Activated naive CD4-positive, alpha-beta T cell treated with anti-CD3 and anti-CD28 coated beads, Interleukin-2, amount 50 U/mL, for 24 hours (primary cell): ENCODE measurements at regions not wholly inside any gene's neighbourhood (a gene's known extent, or its start where the extent isn't known, plus 50 kb on each side); places are given as distances from the start of the nearest gene placed in this dataset.

ENCODE experiments used
- H3K27ac Mint-ChIP-seq: one replicate; pipeline ENCODE4 v1.8.0; 2021; ENCODE audit warnings: mild to moderate bottlenecking, mixed read lengths
- H3K27me3 Mint-ChIP-seq: one replicate; pipeline ENCODE4 v1.8.0; 2021; ENCODE audit warnings: mixed read lengths
- H3K36me3 Mint-ChIP-seq: one replicate; pipeline ENCODE4 v1.8.0; 2021; ENCODE audit warnings: mixed read lengths
- H3K4me1 Mint-ChIP-seq: one replicate; pipeline ENCODE4 v1.8.0; 2021; ENCODE audit warnings: mixed read lengths
- H3K4me3 Mint-ChIP-seq: one replicate; pipeline ENCODE4 v1.8.0; 2021; ENCODE audit warnings: mild to moderate bottlenecking, mixed read lengths
- H3K9me3 Mint-ChIP-seq: one replicate; pipeline ENCODE4 v1.8.0; 2021; ENCODE audit warnings: mixed read lengths

- Mint-ChIP-seq H3K27me3 (peaks cover 2% of the 10 kb centered on the region), H3K36me3 (no peaks in the 10 kb centered on the region), H3K4me1 (no peaks in the 10 kb centered on the region), H3K9me3 (no peaks in the 10 kb centered on the region), H3K27ac (no peak overlapping the region), H3K4me3 (no peak overlapping the region)
These were observed 380.3 kb upstream of the TBX3 start for GRCh38 chr12:115064296-115064695.

DNA sequence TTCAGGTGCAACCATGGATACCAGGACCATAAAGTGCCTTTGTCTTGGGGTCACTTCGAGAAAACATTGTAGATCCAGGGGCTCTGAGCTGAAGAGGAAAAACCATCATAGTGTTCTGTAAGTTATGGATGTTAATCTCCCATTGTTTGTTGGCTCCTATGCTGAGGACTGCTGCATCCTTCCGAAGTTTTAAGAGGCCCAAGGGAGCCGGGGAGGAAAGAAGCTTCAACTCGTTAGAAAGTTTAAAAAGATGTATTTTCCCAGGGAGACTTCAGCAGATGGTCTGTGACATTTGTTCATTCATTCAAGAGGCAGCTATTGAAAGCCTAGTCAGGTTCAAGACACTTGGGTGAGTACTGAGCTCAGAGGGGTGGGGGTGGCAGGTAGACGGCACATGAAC is 378.8 kb upstream of the TBX3 start:
- H3K9me3 Mint-ChIP-seq: no peaks in the 10 kb centered on the region
- H3K4me3 Mint-ChIP-seq: no peak overlapping the region
- H3K27me3 Mint-ChIP-seq: peaks cover 2% of the 10 kb centered on the region
- H3K36me3 Mint-ChIP-seq: no peaks in the 10 kb centered on the region
- H3K4me1 Mint-ChIP-seq: no peaks in the 10 kb centered on the region
- no peak overlapping the region for H3K27ac Mint-ChIP-seq

DNA sequence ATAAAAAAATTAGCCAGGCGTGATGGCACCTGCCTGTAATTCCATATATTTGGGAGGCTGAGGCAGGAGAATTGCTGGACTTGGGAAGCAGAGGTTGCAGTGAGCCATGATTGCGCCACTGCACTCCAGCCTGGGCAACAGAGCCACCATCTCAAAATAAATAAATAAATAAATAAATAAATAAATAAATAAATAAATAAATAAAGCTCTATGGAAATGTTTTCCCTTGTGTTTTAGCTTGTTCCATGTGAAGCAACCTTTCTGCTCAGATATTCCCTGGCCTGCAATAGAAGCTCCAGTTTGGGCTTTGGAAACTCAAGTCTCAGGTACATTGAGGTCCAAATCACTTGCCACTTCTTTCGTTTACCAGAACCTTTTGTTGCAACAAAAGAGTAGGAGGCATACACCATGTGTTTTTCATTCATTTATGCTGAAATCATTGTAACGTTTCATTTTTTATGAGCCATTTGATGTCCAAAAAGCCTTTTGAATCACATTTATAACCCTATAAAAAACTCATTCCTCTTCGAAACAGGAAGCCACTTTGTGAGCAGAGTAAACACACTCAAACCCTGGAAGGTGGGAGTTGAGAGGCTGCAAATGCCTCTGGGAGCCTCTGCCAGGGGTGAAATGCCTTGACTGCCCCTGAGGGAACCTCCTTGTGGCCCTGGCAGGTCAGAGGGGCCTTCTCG is 376.6 kb upstream of the TBX3 start:
- H3K4me3 Mint-ChIP-seq: no peak overlapping the region
- H3K9me3 Mint-ChIP-seq: no peaks in the 10 kb centered on the region
- H3K36me3 Mint-ChIP-seq: no peaks in the 10 kb centered on the region
- no peaks in the 10 kb centered on the region for H3K4me1 Mint-ChIP-seq
- no peaks in the 10 kb centered on the region for H3K27me3 Mint-ChIP-seq
- H3K27ac Mint-ChIP-seq: no peak overlapping the region

GRCh38 chr12:115057445-115057844 is 373.5 kb upstream of the TBX3 start:
- no peak overlapping the region for H3K4me3 Mint-ChIP-seq
- no peaks in the 10 kb centered on the region for H3K36me3 Mint-ChIP-seq
- H3K4me1 Mint-ChIP-seq: no peaks in the 10 kb centered on the region
- H3K27me3 Mint-ChIP-seq: no peaks in the 10 kb centered on the region
- no peak overlapping the region for H3K27ac Mint-ChIP-seq
- no peaks in the 10 kb centered on the region for H3K9me3 Mint-ChIP-seq

DNA sequence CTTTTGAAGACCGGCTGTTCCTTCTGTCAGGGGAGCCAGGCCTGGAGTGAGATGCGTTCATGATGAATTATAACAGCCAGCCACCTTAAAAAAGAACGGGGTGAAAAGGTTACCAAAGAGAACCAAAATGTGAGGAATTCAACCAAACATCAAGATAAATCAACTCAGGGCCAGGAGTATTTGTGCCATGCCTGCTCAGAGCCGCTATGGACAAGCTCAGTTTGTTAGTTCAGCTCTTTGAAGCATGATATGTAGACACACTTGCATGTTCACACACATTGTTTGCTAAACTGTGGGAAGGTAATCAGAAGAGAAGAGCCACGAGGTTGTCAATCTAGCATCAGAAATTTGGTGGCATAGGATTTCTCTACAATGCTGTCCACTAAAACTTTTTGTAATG is 367.4 kb upstream of the TBX3 start:
- H3K4me3 Mint-ChIP-seq: no peak overlapping the region
- no peaks in the 10 kb centered on the region for H3K27me3 Mint-ChIP-seq
- no peaks in the 10 kb centered on the region for H3K4me1 Mint-ChIP-seq
- H3K27ac Mint-ChIP-seq: no peak overlapping the region
- peaks cover 8% of the 10 kb centered on the region for H3K9me3 Mint-ChIP-seq
- H3K36me3 Mint-ChIP-seq: no peaks in the 10 kb centered on the region

GRCh38 chr12:115049614-115050013 is 365.6 kb upstream of the TBX3 start:
- no peak overlapping the region for H3K27ac Mint-ChIP-seq
- no peak overlapping the region for H3K4me3 Mint-ChIP-seq
- peaks cover 2% of the 10 kb centered on the region for H3K27me3 Mint-ChIP-seq
- no peaks in the 10 kb centered on the region for H3K4me1 Mint-ChIP-seq
- H3K36me3 Mint-ChIP-seq: no peaks in the 10 kb centered on the region
- H3K9me3 Mint-ChIP-seq: peaks cover 8% of the 10 kb centered on the region

DNA sequence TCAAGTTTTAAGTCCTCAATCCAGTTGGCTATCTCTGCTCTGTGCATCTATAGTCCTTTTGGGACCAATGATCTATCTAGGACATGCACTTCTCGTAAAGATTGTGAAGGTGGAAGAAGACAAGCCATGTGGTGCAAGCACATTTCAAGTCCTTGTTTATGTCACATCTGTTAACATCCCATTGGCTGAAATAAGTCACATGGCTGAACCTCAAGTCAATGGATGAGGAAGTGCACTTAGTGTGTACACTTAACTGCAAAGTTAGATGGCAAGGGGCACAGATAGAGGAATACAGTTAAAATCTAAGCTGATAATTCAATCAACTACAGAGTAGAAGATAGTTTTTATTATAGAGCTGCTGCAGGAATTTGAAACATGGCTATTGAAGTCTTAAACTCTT is 362.8 kb upstream of the TBX3 start:
- Mint-ChIP-seq H3K36me3 (no peaks in the 10 kb centered on the region), H3K27ac (no peak overlapping the region), H3K27me3 (peaks cover 2% of the 10 kb centered on the region), H3K9me3 (peaks cover 13% of the 10 kb centered on the region), H3K4me1 (no peaks in the 10 kb centered on the region), H3K4me3 (no peak overlapping the region)

GRCh38 chr12:115044073-115044472 is 360.1 kb upstream of the TBX3 start:
- no peak overlapping the region for H3K27ac Mint-ChIP-seq
- H3K9me3 Mint-ChIP-seq: peaks cover 13% of the 10 kb centered on the region
- no peaks in the 10 kb centered on the region for H3K4me1 Mint-ChIP-seq
- H3K4me3 Mint-ChIP-seq: no peak overlapping the region
- peaks cover 2% of the 10 kb centered on the region for H3K27me3 Mint-ChIP-seq
- H3K36me3 Mint-ChIP-seq: no peaks in the 10 kb centered on the region

GRCh38 chr12:115043079-115043478 is 359.1 kb upstream of the TBX3 start:
- Mint-ChIP-seq H3K9me3 (peaks cover 9% of the 10 kb centered on the region), H3K36me3 (no peaks in the 10 kb centered on the region), H3K4me1 (no peaks in the 10 kb centered on the region), H3K27me3 (peaks cover 2% of the 10 kb centered on the region), H3K4me3 (no peak overlapping the region), H3K27ac (no peak overlapping the region)

- H3K9me3 Mint-ChIP-seq: peaks cover 9% of the 10 kb centered on the region
- H3K4me1 Mint-ChIP-seq: no peaks in the 10 kb centered on the region
- no peaks in the 10 kb centered on the region for H3K36me3 Mint-ChIP-seq
- no peak overlapping the region for H3K27ac Mint-ChIP-seq
- H3K4me3 Mint-ChIP-seq: no peak overlapping the region
- peaks cover 2% of the 10 kb centered on the region for H3K27me3 Mint-ChIP-seq
These were observed 358.4 kb upstream of the TBX3 start for GRCh38 chr12:115042341-115042740.

- Mint-ChIP-seq H3K9me3 (peaks cover 11% of the 10 kb centered on the region), H3K4me3 (no peak overlapping the region), H3K27me3 (no peaks in the 10 kb centered on the region), H3K27ac (no peak overlapping the region), H3K4me1 (no peaks in the 10 kb centered on the region), H3K36me3 (no peaks in the 10 kb centered on the region)
These were observed 353.9 kb upstream of the TBX3 start for GRCh38 chr12:115037830-115038229.

- Mint-ChIP-seq H3K27me3 (no peaks in the 10 kb centered on the region), H3K36me3 (no peaks in the 10 kb centered on the region), H3K4me3 (no peak overlapping the region), H3K27ac (no peak overlapping the region), H3K9me3 (peaks cover 6% of the 10 kb centered on the region), H3K4me1 (no peaks in the 10 kb centered on the region)
These were observed 351.6 kb upstream of the TBX3 start for GRCh38 chr12:115035535-115036107.

DNA sequence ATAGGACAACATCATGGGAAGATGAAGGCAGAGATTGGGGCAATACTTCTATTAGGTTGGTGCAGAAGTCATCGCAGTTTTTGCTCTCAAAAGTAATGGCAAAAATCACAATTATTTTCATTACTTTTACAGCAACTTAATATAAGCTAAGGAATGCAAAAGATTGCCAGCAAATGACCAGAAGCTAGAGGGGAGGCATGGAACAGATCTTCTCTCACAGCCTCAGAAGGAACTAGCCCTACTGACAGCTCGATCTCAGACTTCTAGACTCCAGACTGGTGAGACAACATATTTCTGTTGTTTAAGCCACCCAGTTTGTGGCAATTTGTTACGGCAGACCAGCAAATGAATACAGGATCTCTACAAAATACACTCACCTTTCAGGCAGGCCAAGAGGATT is 348.5 kb upstream of the TBX3 start:
- no peaks in the 10 kb centered on the region for H3K36me3 Mint-ChIP-seq
- H3K27ac Mint-ChIP-seq: no peak overlapping the region
- H3K4me3 Mint-ChIP-seq: no peak overlapping the region
- H3K4me1 Mint-ChIP-seq: no peaks in the 10 kb centered on the region
- H3K27me3 Mint-ChIP-seq: no peaks in the 10 kb centered on the region
- H3K9me3 Mint-ChIP-seq: peaks cover 6% of the 10 kb centered on the region

GRCh38 chr12:115030017-115030416 is 346.0 kb upstream of the TBX3 start:
- H3K27me3 Mint-ChIP-seq: no peaks in the 10 kb centered on the region
- no peaks in the 10 kb centered on the region for H3K9me3 Mint-ChIP-seq

GRCh38 chr12:115024531-115024930 is 340.6 kb upstream of the TBX3 start:
- Mint-ChIP-seq H3K27me3 (no peaks in the 10 kb centered on the region), H3K4me1 (no peaks in the 10 kb centered on the region), H3K36me3 (no peaks in the 10 kb centered on the region), H3K4me3 (no peak overlapping the region), H3K9me3 (peaks cover 5% of the 10 kb centered on the region), H3K27ac (no peak overlapping the region)

More at GRCh38 chr12:115030017-115030416, 346.0 kb upstream of the TBX3 start:
- no peaks in the 10 kb centered on the region for H3K4me1 Mint-ChIP-seq
- no peak overlapping the region for H3K27ac Mint-ChIP-seq
- H3K4me3 Mint-ChIP-seq: no peak overlapping the region
- no peaks in the 10 kb centered on the region for H3K36me3 Mint-ChIP-seq

- H3K27ac Mint-ChIP-seq: no peak overlapping the region
- H3K9me3 Mint-ChIP-seq: peaks cover 5% of the 10 kb centered on the region
- H3K4me3 Mint-ChIP-seq: no peak overlapping the region
- no peaks in the 10 kb centered on the region for H3K36me3 Mint-ChIP-seq
- H3K27me3 Mint-ChIP-seq: no peaks in the 10 kb centered on the region
- H3K4me1 Mint-ChIP-seq: no peaks in the 10 kb centered on the region
These were observed 339.6 kb upstream of the TBX3 start for GRCh38 chr12:115023279-115024265.
